Brain microvascular endothelial cell (primary cell): ENCODE measurements at regions not wholly inside any gene's neighbourhood (a gene's known extent, or its start where the extent isn't known, plus 50 kb on each side); places are given as distances from the start of the nearest gene placed in this dataset.

ENCODE experiments used
- DNase-seq: peaks from one replicate; pipeline ENCODE4 v3.0.0-alpha.2; 2020
- H3K27ac ChIP-seq: fragments of 250-450 bp; sonication (Bioruptor Pico); 2 replicates; pipeline ENCODE4 v1.5.1; 2020; ENCODE audit warnings: mild to moderate bottlenecking, moderate library complexity
- H3K27me3 ChIP-seq: fragments of 250-450 bp; sonication (Bioruptor Pico); replicated peaks from 2 replicates; pipeline ENCODE4 v1.5.1; 2020; ENCODE audit warnings: mild to moderate bottlenecking
- H3K36me3 ChIP-seq: fragments of 250-450 bp; sonication (Bioruptor Pico); replicated peaks from 2 replicates; pipeline ENCODE4 v1.5.1; 2020; ENCODE audit warnings: mild to moderate bottlenecking
- H3K4me3 ChIP-seq: 2 replicates; pipeline ENCODE4 v1.5.1; 2011; ENCODE audit warnings: low read depth, mild to moderate bottlenecking, control low read depth, low read length, moderate library complexity
- in situ Hi-C: cut with HindIII; loops from 2 replicates; pipeline ENCODE4 v1.10.0; 2017; ENCODE audit warnings: low sequenced_read_pairs, low pct_ligation_motif_present
- TF ChIP-seq, protein P1 (sequence below): IDR thresholded peaks from 2 replicates; pipeline ENCODE4 v1.5.1; 2011; ENCODE audit warnings: low read depth, mild to moderate bottlenecking, moderate library complexity, low read length, control low read depth, inconsistent platforms; ENCODE audit errors: missing control alignments

GRCh38 chr5:17378346-17378997 lies 119.6 kb upstream of the TAF11L2 start:
- in situ Hi-C loops: loop anchor here (25.0 kb wide), 1 partner anchor 141 kb away; no protein-coding TSS in a partner anchor
- Histone ChIP-seq H3K36me3 (no peaks in the 10 kb centered on the region), H3K4me3 (no peak overlapping the region), H3K27ac (peak overlapping the region; percentile 80), H3K27me3 (no peaks in the 10 kb centered on the region)
- peak; percentile 74 for DNase-seq
- TF ChIP-seq, protein P1, sequence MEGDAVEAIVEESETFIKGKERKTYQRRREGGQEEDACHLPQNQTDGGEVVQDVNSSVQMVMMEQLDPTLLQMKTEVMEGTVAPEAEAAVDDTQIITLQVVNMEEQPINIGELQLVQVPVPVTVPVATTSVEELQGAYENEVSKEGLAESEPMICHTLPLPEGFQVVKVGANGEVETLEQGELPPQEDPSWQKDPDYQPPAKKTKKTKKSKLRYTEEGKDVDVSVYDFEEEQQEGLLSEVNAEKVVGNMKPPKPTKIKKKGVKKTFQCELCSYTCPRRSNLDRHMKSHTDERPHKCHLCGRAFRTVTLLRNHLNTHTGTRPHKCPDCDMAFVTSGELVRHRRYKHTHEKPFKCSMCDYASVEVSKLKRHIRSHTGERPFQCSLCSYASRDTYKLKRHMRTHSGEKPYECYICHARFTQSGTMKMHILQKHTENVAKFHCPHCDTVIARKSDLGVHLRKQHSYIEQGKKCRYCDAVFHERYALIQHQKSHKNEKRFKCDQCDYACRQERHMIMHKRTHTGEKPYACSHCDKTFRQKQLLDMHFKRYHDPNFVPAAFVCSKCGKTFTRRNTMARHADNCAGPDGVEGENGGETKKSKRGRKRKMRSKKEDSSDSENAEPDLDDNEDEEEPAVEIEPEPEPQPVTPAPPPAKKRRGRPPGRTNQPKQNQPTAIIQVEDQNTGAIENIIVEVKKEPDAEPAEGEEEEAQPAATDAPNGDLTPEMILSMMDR: no peak

DNA sequence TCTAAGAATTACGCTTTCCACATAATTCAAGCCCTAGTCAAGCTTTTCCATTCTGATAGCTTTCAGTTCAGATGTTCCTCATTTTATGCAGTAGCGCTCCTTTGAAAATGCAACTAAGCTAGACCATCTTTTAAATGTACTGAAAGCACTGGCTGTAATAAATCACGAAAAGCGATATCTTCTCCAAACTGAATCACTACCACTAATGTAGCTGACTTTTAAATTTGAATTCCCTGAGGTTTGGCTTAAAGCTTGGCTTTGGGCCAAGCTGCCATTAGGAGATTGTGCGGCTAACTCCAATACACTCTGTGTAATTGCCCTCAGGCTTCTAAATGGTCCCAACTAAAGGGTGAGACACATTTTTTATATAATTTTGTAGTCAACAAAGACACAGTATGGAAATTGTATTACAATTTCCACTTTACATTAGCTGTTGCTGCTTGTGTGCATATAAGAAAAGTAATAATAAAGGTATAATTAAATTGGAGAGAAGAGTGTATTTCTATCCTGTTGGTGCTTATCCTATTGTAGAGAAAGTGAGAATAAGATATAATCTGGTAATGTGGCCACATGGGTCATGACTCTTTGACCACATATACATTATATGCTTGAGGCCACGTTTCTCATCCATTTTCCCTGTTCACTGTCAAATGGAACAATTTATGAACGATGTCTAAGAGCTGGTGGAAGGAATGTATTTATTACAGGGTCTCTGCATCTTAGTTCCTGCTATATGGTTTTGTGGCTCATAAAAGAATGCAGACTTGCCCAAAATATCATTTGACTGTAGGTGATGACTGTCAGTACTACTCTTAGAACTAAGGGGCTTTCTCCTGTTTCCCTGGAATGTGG lies 118.7 kb upstream of the TAF11L2 start:
- TF ChIP-seq, protein P1: no peak
- H3K4me3 ChIP-seq: no peak overlapping the region
- no peaks in the 10 kb centered on the region for H3K36me3 ChIP-seq
- no peak for DNase-seq
- H3K27ac ChIP-seq: peak overlapping the region; percentile 80
- H3K27me3 ChIP-seq: no peaks in the 10 kb centered on the region
- in situ Hi-C loops: loop anchor here (25.0 kb wide), 1 partner anchor 142 kb away; no protein-coding TSS in a partner anchor

GRCh38 chr5:17381932-17382331 lies 116.1 kb upstream of the TAF11L2 start:
- Histone ChIP-seq H3K4me3 (no peak overlapping the region), H3K36me3 (no peaks in the 10 kb centered on the region), H3K27ac (no peak overlapping the region), H3K27me3 (no peaks in the 10 kb centered on the region)
- in situ Hi-C loops: loop anchor here (25.0 kb wide), 1 partner anchor 145 kb away; no protein-coding TSS in a partner anchor
- DNase-seq: no peak
- TF ChIP-seq, protein P1: no peak

DNA sequence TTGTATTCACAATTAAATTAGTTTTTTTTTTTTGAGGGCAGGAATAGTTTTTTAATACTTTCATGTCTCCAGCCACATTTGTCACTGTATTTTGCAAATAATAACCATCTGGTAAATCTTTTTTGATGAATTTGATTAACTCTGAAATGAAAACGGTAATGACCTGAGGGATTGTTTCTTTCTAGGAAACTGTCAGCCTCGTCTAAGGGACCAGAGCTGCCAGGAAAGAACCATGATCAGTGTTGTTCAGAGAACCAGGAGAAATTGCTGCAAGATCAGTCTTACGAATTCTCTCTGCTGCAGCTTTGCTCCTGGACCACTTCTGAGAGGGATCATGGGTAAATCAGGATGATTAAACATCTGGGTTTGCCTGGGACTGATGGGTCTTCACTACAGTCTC lies 114.5 kb upstream of the TAF11L2 start:
- no peak overlapping the region for H3K27ac ChIP-seq
- TF ChIP-seq, protein P1: no peak
- in situ Hi-C loops: loop anchor here (25.0 kb wide), 1 partner anchor 146 kb away; no protein-coding TSS in a partner anchor
- H3K4me3 ChIP-seq: no peak overlapping the region
- H3K27me3 ChIP-seq: no peaks in the 10 kb centered on the region
- H3K36me3 ChIP-seq: no peaks in the 10 kb centered on the region
- no peak for DNase-seq

DNA sequence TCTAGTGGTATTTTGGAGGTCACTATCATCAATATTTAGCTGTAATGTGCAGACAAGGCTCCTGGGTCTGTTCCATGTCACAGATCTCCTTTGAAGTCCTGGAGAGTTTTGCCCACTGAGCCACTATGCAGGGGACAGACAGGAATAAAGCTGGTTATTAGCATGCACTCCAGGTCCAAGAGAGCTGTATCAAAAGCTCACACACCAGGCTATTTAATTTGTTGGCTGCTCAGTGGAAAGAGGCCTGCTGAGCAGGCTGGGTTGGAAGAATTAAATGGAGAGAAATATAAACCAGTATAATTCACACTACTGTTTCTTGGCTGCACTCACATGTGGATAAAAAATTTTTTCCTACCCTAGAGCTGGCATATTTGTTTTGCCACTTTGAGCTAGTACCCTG lies 113.8 kb upstream of the TAF11L2 start:
- Histone ChIP-seq H3K4me3 (no peak overlapping the region), H3K27me3 (no peaks in the 10 kb centered on the region), H3K36me3 (no peaks in the 10 kb centered on the region), H3K27ac (no peak overlapping the region)
- no peak for DNase-seq
- in situ Hi-C loops: loop anchor here (25.0 kb wide), 1 partner anchor 147 kb away; no protein-coding TSS in a partner anchor
- TF ChIP-seq, protein P1: no peak
